HCT116 (cell line): ENCODE measurements at regions not wholly inside any gene's neighbourhood (a gene's known extent, or its start where the extent isn't known, plus 50 kb on each side); places are given as distances from the start of the nearest gene placed in this dataset.

ENCODE experiments used
- ATAC-seq: fragments of 200-7000 bp; cut with Tn5 transposase; 2 replicates; pipeline ENCODE4 v1.9.1; 2020; ENCODE audit warnings: mild to moderate bottlenecking, moderate library complexity
- BruUV-seq: library from RNA; stranded (reverse); fragments of 400-500 nt; replicated peaks from 2 replicates; lab custom pipeline; 2021; lab: Mats Ljungman, UMichigan
- CTCF ChIA-PET: fragments of 300-600 bp; sonication (Branson Sonifier 250); formaldehyde crosslinking; loops from one replicate; lab custom pipeline; 2021; ENCODE audit warnings: antibody characterized with exemption; lab: Charles Lee
- POLR2A ChIA-PET: fragments of 300-600, 350-600 bp; sonication (Branson Sonifier 250); formaldehyde crosslinking; loops from one replicate; lab custom pipeline; 2021; ENCODE audit warnings: antibody characterized with exemption; lab: Charles Lee
- RAD21 ChIA-PET, 2 experiments: fragments of 300-600 bp; sonication (Branson Sonifier 250); formaldehyde crosslinking; loops; one replicate each; lab custom pipeline; 2023; ENCODE audit warnings: low total read pairs in 2 of 2; ENCODE audit not compliant: uncharacterized antibody in 2 of 2, unreplicated experiment in 2 of 2, low non-redundant PET in 1 of 2; lab: Charles Lee
- DNase-seq: peaks from one replicate; pipeline ENCODE4 v3.0.0-alpha.2; 2010; ENCODE audit warnings: low read depth, low spot score
- H2AFZ ChIP-seq: fragments of 200-600 bp; shearing (Covaris generic), sonication (generic); 2 replicates; pipeline ENCODE4 v1.6.1; 2017; ENCODE audit warnings: low read depth, mixed run types, mixed read lengths, antibody characterized with exemption, low read length; ENCODE audit not compliant: poor library complexity, severe bottlenecking
- H3K27ac ChIP-seq: 2 replicates; pipeline ENCODE4 v1.5.1; 2012; ENCODE audit warnings: low read depth, low read length
- H3K27me3 ChIP-seq: fragments of 200-600 bp; sonication (generic); 2 replicates; pipeline ENCODE4 v1.6.1; 2016; ENCODE audit warnings: mixed run types, low read length, mixed read lengths; ENCODE audit not compliant: insufficient read depth
- H3K36me3 ChIP-seq, 2 experiments: fragments of 200-500 bp in 1 of 2; fragments of 200-600 bp in 1 of 2; sonication (Bioruptor generic) in 1 of 2; sonication (generic) in 1 of 2; 2 replicates each; pipeline versions ENCODE4 v1.5.1 to v1.6.1; 2014 to 2016; ENCODE audit warnings: low read length in 2 of 2, inconsistent platforms in 1 of 2, mixed read lengths in 1 of 2, mixed run types in 1 of 2; ENCODE audit not compliant: insufficient read depth in 2 of 2, control insufficient read depth in 1 of 2
- H3K4me1 ChIP-seq, 2 experiments: fragments of 200-600 bp in 1 of 2; sonication (generic) in 1 of 2; 2 replicates each; pipeline versions ENCODE4 v1.5.1 to v1.6.1; 2012 to 2017; ENCODE audit warnings: low read length in 2 of 2, inconsistent platforms in 1 of 2, mild to moderate bottlenecking in 1 of 2, mixed read lengths in 1 of 2, mixed run types in 1 of 2, moderate library complexity in 1 of 2; ENCODE audit not compliant: insufficient read depth in 2 of 2, control insufficient read depth in 1 of 2
- H3K4me2 ChIP-seq: fragments of 200-600 bp; sonication (generic); 2 replicates; pipeline ENCODE4 v1.6.1; 2017; ENCODE audit warnings: mixed run types, low read length, mixed read lengths
- H3K4me3 ChIP-seq, 2 experiments: fragments of 200-600 bp in 1 of 2; sonication (generic) in 1 of 2; replicated peaks in 1 of 2; 2 replicates each; pipeline ENCODE4 v1.5.1; 2011 to 2016; ENCODE audit warnings: low read length in 2 of 2, control low read depth in 1 of 2, low read depth in 1 of 2, mild to moderate bottlenecking in 1 of 2, mixed read lengths in 1 of 2, mixed run types in 1 of 2
- H3K79me2 ChIP-seq: fragments of 200-600 bp; sonication (generic); 2 replicates; pipeline ENCODE4 v1.6.1; 2017; ENCODE audit warnings: mild to moderate bottlenecking, mixed run types, low read length, moderate library complexity, mixed read lengths; ENCODE audit not compliant: insufficient read depth
- H3K9ac ChIP-seq: fragments of 200-600 bp; sonication (generic); 2 replicates; pipeline ENCODE4 v1.6.1; 2016; ENCODE audit warnings: low read length, mixed read lengths
- H3K9me2 ChIP-seq: fragments of 200-600 bp; sonication (generic), shearing (Covaris generic); 2 replicates; pipeline ENCODE4 v1.6.1; 2017; ENCODE audit warnings: mixed run types, mild to moderate bottlenecking, moderate library complexity; ENCODE audit not compliant: insufficient read depth
- H3K9me3 ChIP-seq, 2 experiments: fragments of 200-500 bp in 1 of 2; fragments of 200-600 bp in 1 of 2; sonication (Bioruptor generic) in 1 of 2; sonication (generic) in 1 of 2; 2 replicates each; pipeline ENCODE4 v1.6.1; 2014 to 2017; ENCODE audit warnings: low read length in 2 of 2, mixed read lengths in 2 of 2, inconsistent platforms in 1 of 2, low read depth in 1 of 2, mild to moderate bottlenecking in 1 of 2, mixed run types in 1 of 2, moderate library complexity in 1 of 2; ENCODE audit not compliant: control insufficient read depth in 1 of 2, insufficient read depth in 1 of 2
- H4K20me1 ChIP-seq: fragments of 200-600 bp; sonication (generic), shearing (Covaris generic); 2 replicates; pipeline ENCODE4 v1.6.1; 2017; ENCODE audit warnings: mixed run types, mild to moderate bottlenecking, moderate library complexity; ENCODE audit not compliant: insufficient read depth
- CBX3 ChIP-seq: IDR thresholded peaks from 2 replicates; pipeline ENCODE4 v1.6.1; 2012; ENCODE audit warnings: low read depth
- CEBPB ChIP-seq: IDR thresholded peaks from 2 replicates; pipeline ENCODE4 v1.6.1; 2012; ENCODE audit warnings: low read depth
- CTCF ChIP-seq, 3 experiments: fragments of 200-600 bp in 1 of 3; sonication (generic) in 1 of 3; IDR thresholded peaks in 2 of 3; conservative IDR thresholded peaks in 1 of 3; 2 replicates each; pipeline ENCODE4 v1.5.1; 2012 to 2017; ENCODE audit warnings: low read depth in 2 of 3, low read length in 2 of 3, antibody characterized with exemption in 1 of 3, borderline replicate concordance in 1 of 3, control low read depth in 1 of 3, mild to moderate bottlenecking in 1 of 3, mixed read lengths in 1 of 3, mixed run types in 1 of 3, moderate library complexity in 1 of 3; ENCODE audit not compliant: insufficient read depth in 1 of 3
- EGR1 ChIP-seq: IDR thresholded peaks from 2 replicates; pipeline ENCODE4 v1.6.1; 2012; ENCODE audit warnings: low read depth
- ELF1 ChIP-seq: IDR thresholded peaks from 2 replicates; pipeline ENCODE4 v1.6.1; 2012; ENCODE audit warnings: low read depth, borderline replicate concordance
- EZH2 ChIP-seq: fragments of 200-600 bp; sonication (generic); IDR thresholded peaks from 2 replicates; pipeline ENCODE4 v1.6.1; 2017; ENCODE audit warnings: antibody characterized with exemption, mixed run types
- EZH2phosphoT487 ChIP-seq: fragments of 200-600 bp; IDR thresholded peaks from 2 replicates; pipeline ENCODE4 v1.6.1; 2018; ENCODE audit warnings: antibody characterized with exemption, borderline replicate concordance
- POLR2A ChIP-seq: IDR thresholded peaks from 2 replicates; pipeline ENCODE4 v1.7.0; 2011; ENCODE audit warnings: borderline replicate concordance; ENCODE audit not compliant: insufficient read depth, insufficient read length; ENCODE audit errors: extremely low read depth
- POLR2AphosphoS5 ChIP-seq: IDR thresholded peaks from 2 replicates; pipeline ENCODE4 v1.6.1; 2011; ENCODE audit warnings: mild to moderate bottlenecking, low read depth, low read length, moderate library complexity
- RAD21 ChIP-seq: IDR thresholded peaks from 2 replicates; pipeline ENCODE4 v1.6.1; 2012; ENCODE audit warnings: low read depth, mild to moderate bottlenecking
- REST ChIP-seq: IDR thresholded peaks from 2 replicates; pipeline ENCODE4 v1.6.1; 2012; ENCODE audit warnings: low read depth
- SP1 ChIP-seq: IDR thresholded peaks from 2 replicates; pipeline ENCODE4 v1.6.1; 2012; ENCODE audit warnings: low read depth
- SRF ChIP-seq: IDR thresholded peaks from 2 replicates; pipeline ENCODE4 v1.6.1; 2012; ENCODE audit warnings: low read depth
- TCF7L2 ChIP-seq: IDR thresholded peaks from 2 replicates; pipeline ENCODE4 v1.7.0; 2011; ENCODE audit warnings: borderline replicate concordance, inconsistent platforms; ENCODE audit not compliant: insufficient read depth, insufficient read length; ENCODE audit errors: extremely low read depth
- YY1 ChIP-seq: IDR thresholded peaks from 2 replicates; pipeline ENCODE4 v1.6.1; 2011; ENCODE audit warnings: low read length, low read depth, moderate library complexity, mild to moderate bottlenecking; ENCODE audit not compliant: insufficient replicate concordance; ENCODE audit errors: extremely low read depth
- ZFX ChIP-seq: fragments of 450-650 bp; IDR thresholded peaks from 2 replicates; pipeline ENCODE4 v1.6.1; 2017
- ZNF274 ChIP-seq: fragments of 200-500 bp; sonication (Bioruptor generic); IDR thresholded peaks from 2 replicates; pipeline ENCODE4 v1.6.1; 2014; ENCODE audit warnings: mild to moderate bottlenecking, low read depth, low read length, inconsistent platforms
- intact Hi-C: fragments of 100-400 bp; cut with micrococcal nuclease; formaldehyde crosslinking; loops from 2 replicates; pipeline ENCODE4 v1.10.0; 2022
- TF ChIP-seq, protein P1 (sequence below): IDR thresholded peaks from 2 replicates; pipeline ENCODE4 v1.6.1; 2012

- no peaks in the 10 kb centered on the region for H3K36me3 ChIP-seq
- no peaks in the 10 kb centered on the region for H3K27me3 ChIP-seq
- no peaks in the 10 kb centered on the region for H3K9me3 ChIP-seq
- H3K79me2 ChIP-seq = no peaks in the 10 kb centered on the region
- ChIA-PET CTCF (no interaction called here), POLR2A (no interaction called here), RAD21 (no interaction called here)
- H3K27ac ChIP-seq = no peak overlapping the region
- H4K20me1 ChIP-seq = no peaks in the 10 kb centered on the region
- no peak for ATAC-seq
- TF ChIP-seq ZNF274 (no peak), YY1 (no peak), CTCF (IDR thresholded peaks at IDR 0.05 in 2 of 3, conservative IDR thresholded peaks at IDR 0.05 in 1 of 3; ENCODE audit: borderline replicate concordance in 1 of 3, insufficient read depth in 1 of 3, low read depth in 2 of 3, low read length in 2 of 3) (no peak), TCF7L2 (no peak), SRF (no peak), SP1 (no peak), REST (no peak), EZH2 (no peak), POLR2A (no peak), ZFX (no peak), EZH2phosphoT487 (no peak), EGR1 (no peak), CBX3 (no peak), RAD21 (no peak), ELF1 (no peak), CEBPB (no peak), POLR2AphosphoS5 (no peak)
- TF ChIP-seq, protein P1, sequence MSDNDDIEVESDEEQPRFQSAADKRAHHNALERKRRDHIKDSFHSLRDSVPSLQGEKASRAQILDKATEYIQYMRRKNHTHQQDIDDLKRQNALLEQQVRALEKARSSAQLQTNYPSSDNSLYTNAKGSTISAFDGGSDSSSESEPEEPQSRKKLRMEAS = no peak
- H3K4me1 ChIP-seq = no peaks in the 10 kb centered on the region
- no peak for DNase-seq
- H3K9me2 ChIP-seq = no peaks in the 10 kb centered on the region
- no peak overlapping the region for H3K4me3 ChIP-seq
- H3K9ac ChIP-seq = no peak overlapping the region
- no peak overlapping the region for H3K4me2 ChIP-seq
- H2AFZ ChIP-seq = no peak overlapping the region
- intact Hi-C loops = no loop called here
- BruUV-seq = no TSS peak
Observed at GRCh38 chr2:223148516-223148915, 96.5 kb downstream of the KCNE4 start.
